GM19463 (cell line): ENCODE measurements at regions not wholly inside any gene's neighbourhood (a gene's known extent, or its start where the extent isn't known, plus 50 kb on each side); places are given as distances from the start of the nearest gene placed in this dataset.
A peak's percentile ranks its signal among the peaks of the same experiment; 100 is the strongest.
"Not testable (repeated sequence)": the region's sequence is repeated elsewhere in the genome, so short reads cannot be mapped to it uniquely, and the experiment has no call there.

Source experiments
- ATAC-seq: cut with Tn5 transposase; IDR thresholded peaks from one replicate; pipeline ENCODE4 v1.9.1; 2021; ENCODE audit warnings: mild to moderate bottlenecking, moderate library complexity; ENCODE audit not compliant: unreplicated experiment

GRCh38 chr5:13250464-13251291, 693.8 kb downstream of the DNAH5 start:
- peak; percentile 64 for ATAC-seq

DNA sequence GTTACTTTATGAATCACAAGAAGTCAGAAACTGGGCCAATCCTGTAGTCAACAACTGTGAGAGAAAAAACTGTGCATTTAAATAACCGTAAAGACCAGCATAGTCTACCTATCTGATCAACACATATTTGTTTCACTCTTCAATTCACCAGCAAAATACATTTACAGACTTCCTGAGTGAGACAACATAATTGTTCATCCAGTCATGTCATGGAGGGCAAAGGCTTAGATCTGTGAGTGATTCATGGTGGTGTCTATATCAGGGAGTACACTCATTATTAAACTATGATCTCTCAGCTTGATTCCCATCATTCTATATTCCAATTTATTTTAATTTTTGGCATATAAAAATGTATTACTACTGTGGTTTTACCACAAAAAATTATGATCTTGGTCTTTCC, 694.6 kb downstream of the DNAH5 start:
- no peak for ATAC-seq

GRCh38 chr5:13248253-13248652, 696.2 kb downstream of the DNAH5 start:
- ATAC-seq = no peak

DNA sequence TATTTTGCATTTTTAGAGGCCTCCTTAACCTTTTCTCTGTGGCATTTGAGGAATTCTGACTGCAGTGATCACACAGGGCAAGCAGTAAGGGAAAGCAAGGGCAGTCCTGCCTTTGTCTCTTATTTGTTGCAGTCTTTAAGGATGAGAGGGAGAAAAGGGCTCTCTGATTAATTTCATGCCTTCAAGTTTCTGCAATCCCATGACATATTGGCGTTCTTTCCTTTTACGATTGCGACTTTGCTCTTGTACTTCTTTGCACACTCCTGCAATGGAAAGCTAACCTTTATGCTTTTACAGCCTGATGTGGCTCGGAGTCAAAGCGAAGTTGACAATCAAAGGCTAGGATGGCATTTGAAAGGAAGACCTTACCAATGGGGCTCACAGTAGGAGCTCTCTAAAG, 698.4 kb downstream of the DNAH5 start:
- ATAC-seq = no peak

- no peak for ATAC-seq
These were observed 700.3 kb downstream of the DNAH5 start for GRCh38 chr5:13244151-13244550.

GRCh38 chr5:13227513-13227912, 717.0 kb downstream of the DNAH5 start:
- no peak for ATAC-seq

GRCh38 chr5:13218518-13218917, 726.0 kb downstream of the DNAH5 start:
- no peak for ATAC-seq

GRCh38 chr5:13217636-13218035, 726.9 kb downstream of the DNAH5 start:
- no peak for ATAC-seq

DNA sequence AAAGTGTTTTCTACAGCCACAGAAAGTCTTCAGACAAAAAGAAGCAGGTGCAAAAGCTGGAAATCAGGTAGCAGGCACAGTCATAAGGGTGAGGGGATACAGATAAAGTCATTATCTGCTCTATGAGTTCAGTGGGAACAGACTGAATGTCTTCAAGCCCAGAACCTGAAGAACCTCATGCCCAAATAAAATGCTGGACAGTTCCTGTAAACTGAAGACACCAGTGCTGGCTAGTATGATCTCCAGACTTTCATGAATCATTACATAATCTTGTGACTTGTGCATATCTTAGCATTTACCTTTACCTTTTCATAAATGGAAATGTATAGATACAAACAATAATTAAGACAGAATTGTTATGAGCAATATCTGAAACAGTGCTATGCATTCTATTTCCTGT, 728.7 kb downstream of the DNAH5 start:
- ATAC-seq = no peak

DNA sequence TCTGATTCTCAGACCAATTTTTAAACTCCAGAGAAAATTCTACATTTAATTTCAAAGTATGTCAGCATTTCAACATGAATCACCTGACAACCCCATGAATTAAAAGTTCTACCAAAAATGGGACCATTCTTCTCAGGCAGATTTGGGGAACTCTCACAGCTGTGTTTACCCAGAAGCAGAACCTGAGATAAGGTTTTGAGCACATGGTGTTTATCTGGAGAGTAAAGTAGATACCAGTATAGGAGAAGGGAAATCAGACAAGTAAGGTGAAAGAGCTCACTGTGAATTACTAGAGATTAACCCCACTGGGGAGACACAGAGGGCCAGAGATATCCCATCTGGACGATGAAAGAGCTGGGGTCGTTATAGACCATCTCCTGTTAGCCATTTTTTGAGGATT, 729.1 kb downstream of the DNAH5 start:
- no peak for ATAC-seq

GRCh38 chr5:13214182-13214581, 730.3 kb downstream of the DNAH5 start:
- ATAC-seq = no peak

- no peak for ATAC-seq
These were observed 731.6 kb downstream of the DNAH5 start for GRCh38 chr5:13212886-13213285.

- ATAC-seq = no peak
These were observed 733.4 kb downstream of the DNAH5 start for GRCh38 chr5:13211064-13211463.

GRCh38 chr5:13207112-13207511, 737.4 kb downstream of the DNAH5 start:
- ATAC-seq = no peak

GRCh38 chr5:13201022-13201421, 743.5 kb downstream of the DNAH5 start:
- ATAC-seq = no peak

GRCh38 chr5:13198226-13198625, 746.3 kb downstream of the DNAH5 start:
- ATAC-seq = not testable (repeated sequence)

GRCh38 chr5:13189532-13189931, 755.0 kb downstream of the DNAH5 start:
- ATAC-seq = no peak

- no peak for ATAC-seq
These were observed 756.1 kb downstream of the DNAH5 start for GRCh38 chr5:13188371-13188770.

DNA sequence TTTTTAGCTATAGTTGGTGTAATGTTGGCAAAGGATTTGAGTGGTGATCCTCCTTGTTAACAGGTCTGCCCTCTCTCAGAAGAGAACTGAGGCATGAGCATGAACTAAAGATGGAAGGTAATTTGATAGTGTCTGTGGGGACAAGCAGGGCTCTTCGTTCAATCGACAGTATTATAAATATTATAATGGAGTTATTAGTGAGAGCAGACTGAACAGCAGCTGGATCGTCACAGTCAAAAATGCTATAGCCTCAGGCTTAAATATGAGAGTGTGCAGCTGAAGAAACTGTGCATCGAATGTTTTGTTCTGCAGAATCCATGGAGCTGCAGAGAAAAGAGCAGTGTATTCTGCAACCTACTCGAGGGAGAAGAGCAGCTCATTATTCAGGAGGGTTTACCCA, 757.3 kb downstream of the DNAH5 start:
- no peak for ATAC-seq

- no peak for ATAC-seq
These were observed 758.3 kb downstream of the DNAH5 start for GRCh38 chr5:13186177-13186576.

GRCh38 chr5:13179407-13180087, 764.9 kb downstream of the DNAH5 start:
- no peak for ATAC-seq

DNA sequence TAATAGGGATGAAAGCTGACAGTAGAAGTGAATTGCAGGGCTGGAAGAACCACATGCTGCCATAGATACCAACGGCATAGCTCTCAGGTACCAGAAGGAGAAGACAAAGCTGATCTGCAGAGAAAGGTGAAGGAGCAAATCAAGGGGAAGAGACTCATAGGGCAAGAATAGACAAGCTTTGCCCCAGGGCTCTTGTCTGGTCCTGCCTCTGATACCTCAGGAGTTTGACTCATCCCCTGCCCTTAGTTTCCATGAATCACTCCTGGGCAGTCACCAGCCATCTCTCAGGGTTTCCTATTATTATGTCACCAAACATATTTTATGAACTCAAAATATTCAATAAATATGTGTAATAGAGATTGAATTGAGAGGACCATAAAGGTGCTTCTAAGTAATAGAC, 800.9 kb downstream of the DNAH5 start:
- no peak for ATAC-seq
